ENCODE measurements at regions not wholly inside any gene's neighbourhood (a gene's known extent, or its start where the extent isn't known, plus 50 kb on each side); places are given as distances from the start of the nearest gene placed in this dataset.

DNA sequence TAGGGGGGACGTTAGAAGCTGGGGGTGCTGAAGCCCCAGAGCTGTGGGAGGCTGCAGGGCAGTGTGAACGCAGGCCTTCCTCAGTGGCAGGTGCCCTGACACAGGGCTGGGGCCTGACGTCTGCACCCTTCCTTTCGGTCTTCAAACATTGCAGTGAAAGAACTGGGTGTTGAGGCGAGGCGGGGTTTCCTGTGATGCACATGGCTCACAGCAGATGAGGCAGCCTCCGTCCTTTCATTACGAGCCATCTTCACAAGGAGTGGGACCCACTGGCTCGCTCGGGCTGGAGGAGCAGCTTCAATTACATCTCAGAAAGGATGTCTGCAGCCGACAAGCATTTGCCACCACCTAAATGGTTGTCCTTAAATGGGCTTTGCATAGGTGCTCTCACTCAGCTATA is 180.3 kb upstream of the SHH start:
- Histone ChIP-seq H3K27me3 (peaks cover 18% of the 10 kb centered on the region), H3K27ac (no peak overlapping the region), H3K4me3 (no peak overlapping the region), H3K9me3 (replicated peaks) (no peaks in the 10 kb centered on the region), H3K36me3 (no peaks in the 10 kb centered on the region), H3K4me1 (no peaks in the 10 kb centered on the region)
- no peak for DNase-seq

GRCh38 chr7:155992107-155992506 is 179.8 kb upstream of the SHH start:
- no peaks in the 10 kb centered on the region for H3K4me1 ChIP-seq
- no peak overlapping the region for H3K4me3 ChIP-seq
- DNase-seq = no peak
- peaks cover 18% of the 10 kb centered on the region for H3K27me3 ChIP-seq
- no peaks in the 10 kb centered on the region for H3K9me3 ChIP-seq (replicated peaks)
- no peak overlapping the region for H3K27ac ChIP-seq
- no peaks in the 10 kb centered on the region for H3K36me3 ChIP-seq

DNA sequence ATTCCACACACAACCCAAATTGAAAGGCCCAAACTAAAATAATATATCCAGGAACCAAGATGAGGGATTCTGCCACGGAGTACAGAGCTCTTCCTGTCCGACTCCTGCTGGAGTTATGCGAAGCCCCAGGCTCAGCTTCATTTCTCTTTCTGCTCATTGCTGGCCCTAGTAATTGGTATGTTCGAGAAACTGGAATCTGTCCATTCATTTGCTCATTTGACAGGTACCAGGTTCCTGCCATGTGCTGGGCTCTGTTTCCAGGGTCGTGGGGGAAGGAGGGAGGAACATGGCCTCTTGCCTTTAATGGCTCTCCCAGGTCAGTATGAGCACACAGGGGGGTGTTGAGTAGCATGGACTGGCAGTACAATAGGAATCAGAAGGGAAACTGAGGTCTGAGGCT is 179.2 kb upstream of the SHH start:
- Histone ChIP-seq H3K27ac (no peak overlapping the region), H3K36me3 (no peaks in the 10 kb centered on the region), H3K4me1 (no peaks in the 10 kb centered on the region), H3K27me3 (peaks cover 18% of the 10 kb centered on the region), H3K4me3 (no peak overlapping the region), H3K9me3 (replicated peaks) (no peaks in the 10 kb centered on the region)
- DNase-seq = no peak

DNA sequence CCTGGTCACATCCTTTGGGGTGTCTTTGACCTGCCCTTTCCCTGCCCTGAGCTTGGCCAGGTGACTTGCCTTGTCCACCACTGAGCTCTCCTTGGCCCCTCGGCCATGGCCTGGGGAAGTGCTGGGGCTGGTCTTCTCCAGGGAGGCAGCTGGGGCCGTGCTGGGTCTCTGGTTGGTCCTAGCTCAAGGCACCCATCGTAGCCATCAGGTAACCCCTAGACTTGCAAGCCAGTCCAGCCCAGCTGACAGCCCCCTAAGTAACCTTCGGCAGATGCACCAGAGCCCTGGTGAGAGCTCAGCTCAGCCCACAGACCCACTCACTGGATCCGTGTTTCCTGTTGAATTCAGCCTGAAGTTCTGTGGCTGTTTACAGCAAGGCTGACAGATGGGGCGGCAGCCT is 176.2 kb upstream of the SHH start:
- H3K9me3 ChIP-seq (replicated peaks) = no peaks in the 10 kb centered on the region
- DNase-seq = no peak
- H3K27ac ChIP-seq = no peak overlapping the region
- no peak overlapping the region for H3K4me3 ChIP-seq
- no peaks in the 10 kb centered on the region for H3K36me3 ChIP-seq
- H3K4me1 ChIP-seq = no peaks in the 10 kb centered on the region
- H3K27me3 ChIP-seq = peaks cover 6% of the 10 kb centered on the region; the same call in 1 of the 2 replicates

DNA sequence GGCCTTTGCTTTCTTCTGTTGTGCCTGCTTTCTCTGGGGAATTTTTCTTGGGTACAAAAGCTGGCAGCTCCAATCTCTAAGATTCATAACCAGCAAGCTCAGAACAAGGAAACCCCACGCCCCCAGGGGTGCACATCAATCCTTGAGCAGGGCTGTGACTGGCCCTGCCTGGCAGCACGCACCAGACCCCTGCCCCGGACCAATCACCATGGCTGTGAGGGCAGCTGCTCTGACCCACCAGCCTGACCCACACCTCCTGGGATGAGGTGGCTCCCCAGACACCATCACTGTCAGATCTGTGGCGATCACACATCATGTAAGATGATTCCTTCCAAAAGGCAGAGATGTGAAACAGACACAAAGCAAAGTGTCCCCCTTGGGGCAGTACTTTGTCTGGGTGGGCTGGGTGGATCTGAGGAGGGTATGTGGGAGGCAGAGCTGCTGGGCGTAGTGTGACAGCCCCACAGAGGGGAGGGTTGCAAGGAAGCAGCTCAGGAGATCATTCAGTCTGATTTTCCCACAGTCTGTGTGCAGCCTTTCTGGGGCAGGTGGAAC is 175.5 kb upstream of the SHH start:
- H3K9me3 ChIP-seq (replicated peaks) = no peaks in the 10 kb centered on the region
- DNase-seq = no peak

GRCh38 chr7:155986497-155987160 is 174.4 kb upstream of the SHH start:
- Histone ChIP-seq H3K4me3 (no peak overlapping the region), H3K27ac (no peak overlapping the region), H3K9me3 (replicated peaks) (no peaks in the 10 kb centered on the region), H3K4me1 (no peaks in the 10 kb centered on the region), H3K36me3 (no peaks in the 10 kb centered on the region), H3K27me3 (peaks cover 6% of the 10 kb centered on the region; the same call in 1 of the 2 replicates)
- DNase-seq = no peak

More for the DNA sequence above, 175.5 kb upstream of the SHH start:
- H3K4me1 ChIP-seq = no peaks in the 10 kb centered on the region
- no peak overlapping the region for H3K27ac ChIP-seq
- peaks cover 6% of the 10 kb centered on the region; the same call in 1 of the 2 replicates for H3K27me3 ChIP-seq
- H3K4me3 ChIP-seq = no peak overlapping the region
- H3K36me3 ChIP-seq = no peaks in the 10 kb centered on the region

GRCh38 chr7:155985518-155986250 is 173.4 kb upstream of the SHH start:
- H3K36me3 ChIP-seq = no peaks in the 10 kb centered on the region
- peak; percentile 1 to 5 for DNase-seq
- H3K9me3 ChIP-seq (replicated peaks) = no peaks in the 10 kb centered on the region
- no peak overlapping the region for H3K27ac ChIP-seq
- H3K27me3 ChIP-seq = peaks cover 11% of the 10 kb centered on the region; the same call in 1 of the 2 replicates
- no peaks in the 10 kb centered on the region for H3K4me1 ChIP-seq
- no peak overlapping the region for H3K4me3 ChIP-seq

- no peak for DNase-seq
- Histone ChIP-seq H3K4me3 (no peak overlapping the region), H3K36me3 (no peaks in the 10 kb centered on the region), H3K27ac (no peak overlapping the region), H3K4me1 (no peaks in the 10 kb centered on the region), H3K9me3 (replicated peaks) (no peaks in the 10 kb centered on the region), H3K27me3 (peaks cover 12% of the 10 kb centered on the region; the same call in 1 of the 2 replicates)
Measured at GRCh38 chr7:155984609-155985405, 172.5 kb upstream of the SHH start.

DNA sequence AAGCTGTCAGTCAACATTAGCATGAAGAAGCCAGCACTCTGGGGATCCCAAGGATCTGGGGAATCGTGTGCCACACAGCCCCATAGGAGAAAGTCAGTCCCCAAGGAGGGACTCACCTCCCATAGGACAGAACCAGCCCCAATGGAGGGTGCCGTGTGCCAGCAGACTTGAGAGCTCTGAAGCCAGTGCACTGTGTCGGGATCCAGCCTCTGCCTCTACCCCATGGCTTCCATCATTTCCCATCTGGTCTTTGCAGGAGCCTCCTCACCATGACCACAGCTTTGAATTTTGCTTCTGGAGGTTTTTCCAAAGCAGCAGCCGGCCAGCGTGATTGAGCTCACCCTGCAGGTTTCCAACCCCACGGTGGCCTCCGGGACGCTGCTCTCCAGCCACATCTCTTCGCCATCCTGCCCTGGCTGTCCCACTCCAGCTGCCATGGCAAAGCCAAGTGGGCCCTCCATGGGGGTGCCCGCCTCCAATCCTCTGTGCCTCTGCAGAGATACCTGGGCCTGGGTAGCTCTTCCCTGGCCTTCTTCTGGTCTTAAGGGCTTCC is 171.8 kb upstream of the SHH start:
- peaks cover 15% of the 10 kb centered on the region; the same call in 1 of the 2 replicates for H3K27me3 ChIP-seq
- H3K27ac ChIP-seq = no peak overlapping the region
- no peaks in the 10 kb centered on the region for H3K36me3 ChIP-seq
- H3K4me1 ChIP-seq = no peaks in the 10 kb centered on the region
- H3K9me3 ChIP-seq (replicated peaks) = no peaks in the 10 kb centered on the region
- DNase-seq = no peak
- H3K4me3 ChIP-seq = no peak overlapping the region

DNA sequence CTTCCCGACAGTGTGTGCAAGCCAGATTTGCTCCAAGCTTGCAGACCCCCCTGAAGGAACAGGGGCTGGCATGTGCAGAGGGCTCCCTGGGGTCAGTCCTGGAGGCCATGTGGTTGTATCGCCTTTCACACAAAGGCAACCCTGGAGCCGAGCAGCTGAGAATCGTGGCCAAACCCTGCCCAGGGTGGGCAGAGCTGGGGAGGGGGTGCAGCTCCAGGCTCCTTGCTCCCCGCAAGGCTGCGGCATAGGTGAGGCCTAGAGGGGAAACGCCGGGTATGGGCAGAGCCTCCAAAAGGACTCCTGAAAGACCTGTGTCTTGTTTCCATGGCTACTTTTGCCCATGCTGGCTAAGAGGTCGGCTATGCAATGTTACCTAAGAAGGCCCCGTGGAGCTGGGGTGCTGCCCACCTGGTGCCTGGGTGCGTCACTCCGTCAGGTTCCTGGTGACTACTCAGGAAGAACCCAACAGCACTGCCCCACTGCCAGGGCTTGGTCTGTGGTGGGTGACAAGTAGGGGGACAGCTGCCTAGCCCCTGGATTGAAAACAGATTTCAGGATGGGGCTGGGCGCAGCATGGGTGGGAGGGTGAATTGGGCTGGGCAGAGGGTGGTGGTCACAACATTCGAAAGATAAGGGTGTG is 171.0 kb upstream of the SHH start:
- H3K4me3 ChIP-seq = no peak overlapping the region
- H3K27me3 ChIP-seq = peaks cover 15% of the 10 kb centered on the region; the same call in 1 of the 2 replicates
- no peaks in the 10 kb centered on the region for H3K9me3 ChIP-seq (replicated peaks)
- no peak overlapping the region for H3K27ac ChIP-seq
- no peaks in the 10 kb centered on the region for H3K36me3 ChIP-seq
- no peak for DNase-seq
- H3K4me1 ChIP-seq = no peaks in the 10 kb centered on the region

- H3K9me3 ChIP-seq (replicated peaks) = no peaks in the 10 kb centered on the region
- no peaks in the 10 kb centered on the region for H3K36me3 ChIP-seq
Measured at GRCh38 chr7:155981703-155982102, 169.4 kb upstream of the SHH start.

DNA sequence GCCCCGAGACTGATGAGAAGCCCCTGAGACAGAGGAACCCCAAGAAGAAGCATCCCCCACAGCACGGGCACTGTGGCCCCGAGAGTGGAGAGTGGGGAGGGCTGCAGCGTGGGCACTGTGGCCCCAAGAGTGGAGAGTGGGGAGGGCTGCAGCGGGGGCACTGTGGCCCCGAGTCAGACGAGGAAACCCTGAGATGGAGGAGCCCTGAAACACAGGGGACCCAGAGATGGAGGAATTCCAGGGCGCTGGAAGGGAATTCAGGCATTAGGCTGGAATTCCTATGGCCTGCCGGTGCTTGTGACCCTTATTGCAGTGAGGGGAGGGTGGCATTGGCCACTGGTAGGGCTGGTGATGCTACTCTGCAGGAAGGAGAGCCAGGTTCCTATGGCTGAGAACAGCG is 168.6 kb upstream of the SHH start:
- no peak for DNase-seq
- H3K4me1 ChIP-seq = no peaks in the 10 kb centered on the region

More at GRCh38 chr7:155981703-155982102, 169.4 kb upstream of the SHH start:
- H3K27me3 ChIP-seq = peaks cover 12% of the 10 kb centered on the region; the same call in 1 of the 2 replicates
- H3K4me3 ChIP-seq = no peak overlapping the region
- no peak overlapping the region for H3K27ac ChIP-seq
- no peak for DNase-seq
- no peaks in the 10 kb centered on the region for H3K4me1 ChIP-seq

GRCh38 chr7:155979994-155980393 is 167.7 kb upstream of the SHH start:
- DNase-seq = no peak
- Histone ChIP-seq H3K27me3 (peaks cover 15% of the 10 kb centered on the region), H3K36me3 (no peaks in the 10 kb centered on the region), H3K4me3 (no peak overlapping the region), H3K4me1 (no peaks in the 10 kb centered on the region), H3K9me3 (replicated peaks) (no peaks in the 10 kb centered on the region), H3K27ac (no peak overlapping the region)

More for the DNA sequence above, 168.6 kb upstream of the SHH start:
- Histone ChIP-seq H3K4me3 (no peak overlapping the region), H3K36me3 (no peaks in the 10 kb centered on the region), H3K27me3 (peaks cover 11% of the 10 kb centered on the region), H3K9me3 (replicated peaks) (no peaks in the 10 kb centered on the region), H3K27ac (no peak overlapping the region)

- Histone ChIP-seq H3K36me3 (no peaks in the 10 kb centered on the region), H3K9me3 (replicated peaks) (no peaks in the 10 kb centered on the region), H3K4me3 (no peak overlapping the region), H3K4me1 (no peaks in the 10 kb centered on the region), H3K27ac (no peak overlapping the region), H3K27me3 (peaks cover 20% of the 10 kb centered on the region)
- DNase-seq = no peak
Measured at GRCh38 chr7:155979566-155979965, 167.3 kb upstream of the SHH start.

All from SJCRH30 (cell line).